Mucosa of rectum (tissue), 2 donors: ENCODE measurements at regions not wholly inside any gene's neighbourhood (a gene's known extent, or its start where the extent isn't known, plus 50 kb on each side); places are given as distances from the start of the nearest gene placed in this dataset.

Experiments
- H3K27ac ChIP-seq, 2 donors: one replicate each; pipeline ENCODE4 v1.7.0; 2013; ENCODE audit warnings: inconsistent platforms in 2 of 2, low read depth in 2 of 2, low read length in 2 of 2
- H3K27me3 ChIP-seq, 2 donors: one replicate each; pipeline ENCODE4 v1.7.0; 2013; ENCODE audit warnings: low read length in 2 of 2; ENCODE audit not compliant: control insufficient read depth in 2 of 2, insufficient read depth in 2 of 2
- H3K36me3 ChIP-seq, 2 donors: one replicate each; pipeline ENCODE4 v1.7.0; 2013; ENCODE audit warnings: low read length in 2 of 2; ENCODE audit not compliant: control insufficient read depth in 2 of 2, insufficient read depth in 2 of 2
- H3K4me1 ChIP-seq, 2 donors: one replicate each; pipeline ENCODE4 v1.7.0; 2013; ENCODE audit warnings: low read length in 2 of 2, mild to moderate bottlenecking in 1 of 2; ENCODE audit not compliant: control insufficient read depth in 2 of 2, insufficient read depth in 2 of 2
- H3K4me3 ChIP-seq, 2 donors: one replicate each; pipeline ENCODE4 v1.7.0; 2013; ENCODE audit warnings: low read length in 2 of 2
- H3K9ac ChIP-seq, 2 donors: one replicate each; pipeline ENCODE4 v1.7.0; 2013; ENCODE audit warnings: low read length in 2 of 2, low read depth in 1 of 2, mild to moderate bottlenecking in 1 of 2
- H3K9me3 ChIP-seq, 2 donors: one replicate each; pipeline ENCODE4 v1.7.0; 2013; ENCODE audit warnings: low read length in 2 of 2; ENCODE audit not compliant: control insufficient read depth in 2 of 2
- donor health status: healthy.
- donor health status: Normal muscosa, but diverticular disease.

GRCh38 chr10:80890146-80890545, 352.4 kb downstream of the SH2D4B start:
- Histone ChIP-seq H3K9ac (no peak overlapping the region), H3K9me3 (no peaks in the 10 kb centered on the region), H3K4me3 (no peak overlapping the region), H3K4me1 (no peaks in the 10 kb centered on the region), H3K27me3 (no peaks in the 10 kb centered on the region), H3K27ac (no peak overlapping the region), H3K36me3 (no peaks in the 10 kb centered on the region)

GRCh38 chr10:80893256-80893655, 355.6 kb downstream of the SH2D4B start:
- no peak overlapping the region for H3K27ac ChIP-seq

GRCh38 chr10:80894311-80894791, 356.6 kb downstream of the SH2D4B start:
- no peak overlapping the region for H3K4me3 ChIP-seq
- H3K9me3 ChIP-seq: no peaks in the 10 kb centered on the region
- no peak overlapping the region for H3K9ac ChIP-seq
- no peaks in the 10 kb centered on the region for H3K36me3 ChIP-seq
- H3K27me3 ChIP-seq: no peaks in the 10 kb centered on the region
- H3K27ac ChIP-seq: no peak overlapping the region
- H3K4me1 ChIP-seq: no peaks in the 10 kb centered on the region

More at GRCh38 chr10:80893256-80893655, 355.6 kb downstream of the SH2D4B start:
- no peaks in the 10 kb centered on the region for H3K36me3 ChIP-seq
- H3K9ac ChIP-seq: no peak overlapping the region
- no peaks in the 10 kb centered on the region for H3K27me3 ChIP-seq
- H3K9me3 ChIP-seq: no peaks in the 10 kb centered on the region
- no peak overlapping the region for H3K4me3 ChIP-seq
- H3K4me1 ChIP-seq: no peaks in the 10 kb centered on the region

GRCh38 chr10:80894797-80895467, 357.2 kb downstream of the SH2D4B start:
- no peaks in the 10 kb centered on the region for H3K9me3 ChIP-seq
- H3K36me3 ChIP-seq: no peaks in the 10 kb centered on the region
- no peak overlapping the region for H3K9ac ChIP-seq
- no peaks in the 10 kb centered on the region for H3K4me1 ChIP-seq
- H3K27ac ChIP-seq: no peak overlapping the region
- no peak overlapping the region for H3K4me3 ChIP-seq
- H3K27me3 ChIP-seq: no peaks in the 10 kb centered on the region

DNA sequence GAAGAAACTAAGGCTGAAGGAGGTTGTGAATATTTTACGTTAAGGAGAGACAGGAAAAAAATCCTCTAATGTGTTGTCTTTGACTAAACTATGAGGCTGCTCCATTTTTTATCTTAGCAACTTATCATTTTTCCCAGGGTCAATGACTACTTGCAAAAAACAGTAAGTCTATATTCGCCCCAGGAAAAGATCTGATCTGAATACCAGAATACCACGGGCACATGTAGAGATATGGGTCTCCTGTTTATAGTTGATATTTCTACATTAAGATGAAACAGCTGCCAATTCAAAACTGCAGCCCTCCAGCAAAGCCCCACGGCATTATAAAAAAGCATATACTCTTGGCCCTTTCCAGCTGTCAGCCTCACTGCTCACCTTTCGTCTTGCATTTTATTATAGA, 358.4 kb downstream of the SH2D4B start:
- no peak overlapping the region for H3K27ac ChIP-seq

GRCh38 chr10:80896959-80897358, 359.3 kb downstream of the SH2D4B start:
- Histone ChIP-seq H3K36me3 (no peaks in the 10 kb centered on the region), H3K4me3 (no peak overlapping the region), H3K9ac (no peak overlapping the region), H3K27me3 (no peaks in the 10 kb centered on the region), H3K4me1 (no peaks in the 10 kb centered on the region), H3K27ac (no peak overlapping the region), H3K9me3 (no peaks in the 10 kb centered on the region)

More for the DNA sequence above, 358.4 kb downstream of the SH2D4B start:
- Histone ChIP-seq H3K4me3 (no peak overlapping the region), H3K4me1 (no peaks in the 10 kb centered on the region), H3K9ac (no peak overlapping the region), H3K36me3 (no peaks in the 10 kb centered on the region), H3K9me3 (no peaks in the 10 kb centered on the region), H3K27me3 (no peaks in the 10 kb centered on the region)

- no peak overlapping the region for H3K4me3 ChIP-seq
- H3K36me3 ChIP-seq: no peaks in the 10 kb centered on the region
- no peak overlapping the region for H3K27ac ChIP-seq
- no peaks in the 10 kb centered on the region for H3K4me1 ChIP-seq
- no peaks in the 10 kb centered on the region for H3K9me3 ChIP-seq
- H3K27me3 ChIP-seq: no peaks in the 10 kb centered on the region
- H3K9ac ChIP-seq: no peak overlapping the region
Observed at GRCh38 chr10:80900661-80901060, 363.0 kb downstream of the SH2D4B start.

DNA sequence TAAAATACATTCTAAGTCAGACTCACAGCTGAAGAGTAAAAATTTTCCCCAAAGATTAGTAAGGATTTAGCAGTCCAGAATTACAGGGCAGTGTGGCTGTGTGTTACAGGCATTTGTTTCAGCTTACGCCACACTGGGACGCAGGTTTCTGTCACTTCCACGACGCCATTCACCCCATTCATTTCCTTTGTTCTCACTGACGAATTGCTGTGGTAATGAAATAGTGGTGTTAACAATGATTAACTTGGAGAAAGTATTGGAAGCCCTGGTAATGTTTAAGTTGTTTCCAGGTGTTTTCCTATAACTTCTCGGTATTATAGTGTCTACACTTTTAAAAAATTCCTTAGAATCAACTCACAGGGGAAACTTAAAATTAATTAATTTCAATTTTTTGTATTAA, 370.9 kb downstream of the SH2D4B start:
- H3K4me3 ChIP-seq: no peak overlapping the region
- H3K9ac ChIP-seq: no peak overlapping the region
- no peak overlapping the region for H3K27ac ChIP-seq
- no peaks in the 10 kb centered on the region for H3K4me1 ChIP-seq
- no peaks in the 10 kb centered on the region for H3K9me3 ChIP-seq
- H3K36me3 ChIP-seq: no peaks in the 10 kb centered on the region
- H3K27me3 ChIP-seq: no peaks in the 10 kb centered on the region

DNA sequence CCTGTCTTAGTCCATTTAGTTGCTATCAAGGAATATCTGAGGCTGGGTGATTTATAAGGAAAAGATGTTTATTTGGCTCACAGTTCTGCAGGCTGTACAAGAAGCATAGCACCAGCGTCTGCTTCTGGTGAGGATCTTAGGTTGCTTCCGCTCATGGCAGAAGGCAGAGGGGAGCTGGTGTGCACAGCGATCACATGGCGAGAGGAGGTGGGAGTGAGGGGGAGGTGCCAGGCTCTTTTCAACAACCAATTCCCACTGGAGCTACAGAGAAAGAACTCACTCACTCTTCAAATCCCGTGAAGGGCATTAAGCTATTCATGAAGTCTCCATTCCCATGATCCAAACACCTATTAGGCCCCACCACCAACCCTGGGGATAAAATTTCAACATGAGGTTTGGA, 371.6 kb downstream of the SH2D4B start:
- Histone ChIP-seq H3K9me3 (no peaks in the 10 kb centered on the region), H3K9ac (no peak overlapping the region), H3K4me3 (no peak overlapping the region), H3K4me1 (no peaks in the 10 kb centered on the region), H3K36me3 (no peaks in the 10 kb centered on the region), H3K27me3 (no peaks in the 10 kb centered on the region), H3K27ac (no peak overlapping the region)

- Histone ChIP-seq H3K36me3 (no peaks in the 10 kb centered on the region), H3K4me1 (no peaks in the 10 kb centered on the region), H3K27me3 (no peaks in the 10 kb centered on the region), H3K9ac (no peak overlapping the region), H3K4me3 (no peak overlapping the region), H3K27ac (no peak overlapping the region), H3K9me3 (no peaks in the 10 kb centered on the region)
Observed at GRCh38 chr10:80917636-80918035, 379.9 kb downstream of the SH2D4B start.
